ENCODE measurements at regions not wholly inside any gene's neighbourhood (a gene's known extent, or its start where the extent isn't known, plus 50 kb on each side); places are given as distances from the start of the nearest gene placed in this dataset.

DNA sequence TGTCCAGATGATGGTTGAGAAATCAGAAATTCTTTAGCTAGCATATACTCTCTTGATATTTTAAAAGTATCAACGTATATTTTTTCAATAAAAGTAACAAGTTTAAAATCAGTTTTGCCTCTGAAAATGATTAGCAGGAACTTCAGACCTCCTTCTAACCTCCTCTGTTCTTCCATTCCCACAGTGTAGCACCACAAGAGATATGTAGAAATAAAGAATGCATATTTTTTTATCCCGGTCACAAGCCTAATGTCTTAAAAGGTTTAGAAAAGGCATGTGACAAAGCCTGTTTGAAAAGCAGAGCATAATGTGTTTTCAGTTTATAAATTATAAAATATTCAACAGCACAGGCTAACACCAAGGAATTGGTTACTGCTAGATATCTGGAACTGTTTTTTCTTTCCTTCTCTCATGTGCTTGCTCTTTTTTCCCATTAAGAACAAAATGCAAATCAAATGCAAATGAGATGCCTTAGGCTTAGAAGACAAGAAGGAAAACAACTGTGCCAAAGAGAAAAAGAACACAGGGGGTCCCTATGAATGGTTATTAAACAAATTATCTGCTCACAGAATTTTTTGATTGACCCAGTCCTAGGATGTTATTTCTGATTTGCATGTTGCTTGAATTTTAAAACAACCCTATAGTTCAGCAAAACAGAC lies 351.7 kb upstream of the FAM241A start:
- Histone ChIP-seq H3K9me3 (replicated peaks in 1 of 3) (no peaks in the 10 kb centered on the region), H3K27ac (no peak overlapping the region), H3K36me3 (replicated peaks in 1 of 2) (no peaks in the 10 kb centered on the region), H3K27me3 (no peaks in the 10 kb centered on the region), H3K4me3 (no peak overlapping the region), H3K4me1 (replicated peaks in 1 of 2) (no peaks in the 10 kb centered on the region)
- TF ChIP-seq, protein P1, sequence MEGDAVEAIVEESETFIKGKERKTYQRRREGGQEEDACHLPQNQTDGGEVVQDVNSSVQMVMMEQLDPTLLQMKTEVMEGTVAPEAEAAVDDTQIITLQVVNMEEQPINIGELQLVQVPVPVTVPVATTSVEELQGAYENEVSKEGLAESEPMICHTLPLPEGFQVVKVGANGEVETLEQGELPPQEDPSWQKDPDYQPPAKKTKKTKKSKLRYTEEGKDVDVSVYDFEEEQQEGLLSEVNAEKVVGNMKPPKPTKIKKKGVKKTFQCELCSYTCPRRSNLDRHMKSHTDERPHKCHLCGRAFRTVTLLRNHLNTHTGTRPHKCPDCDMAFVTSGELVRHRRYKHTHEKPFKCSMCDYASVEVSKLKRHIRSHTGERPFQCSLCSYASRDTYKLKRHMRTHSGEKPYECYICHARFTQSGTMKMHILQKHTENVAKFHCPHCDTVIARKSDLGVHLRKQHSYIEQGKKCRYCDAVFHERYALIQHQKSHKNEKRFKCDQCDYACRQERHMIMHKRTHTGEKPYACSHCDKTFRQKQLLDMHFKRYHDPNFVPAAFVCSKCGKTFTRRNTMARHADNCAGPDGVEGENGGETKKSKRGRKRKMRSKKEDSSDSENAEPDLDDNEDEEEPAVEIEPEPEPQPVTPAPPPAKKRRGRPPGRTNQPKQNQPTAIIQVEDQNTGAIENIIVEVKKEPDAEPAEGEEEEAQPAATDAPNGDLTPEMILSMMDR (IDR thresholded peaks at IDR 0.05): no peak
- TF ChIP-seq POLR2A (IDR thresholded peaks at IDR 0.05): no peak
- DNase-seq: no peak
- intact Hi-C loops (cut with DNase I): no loop called here
- 67 to 75% (median 69%) methylated on average over 2 of the region's 2 CpGs for WGBS, 4 donors

DNA sequence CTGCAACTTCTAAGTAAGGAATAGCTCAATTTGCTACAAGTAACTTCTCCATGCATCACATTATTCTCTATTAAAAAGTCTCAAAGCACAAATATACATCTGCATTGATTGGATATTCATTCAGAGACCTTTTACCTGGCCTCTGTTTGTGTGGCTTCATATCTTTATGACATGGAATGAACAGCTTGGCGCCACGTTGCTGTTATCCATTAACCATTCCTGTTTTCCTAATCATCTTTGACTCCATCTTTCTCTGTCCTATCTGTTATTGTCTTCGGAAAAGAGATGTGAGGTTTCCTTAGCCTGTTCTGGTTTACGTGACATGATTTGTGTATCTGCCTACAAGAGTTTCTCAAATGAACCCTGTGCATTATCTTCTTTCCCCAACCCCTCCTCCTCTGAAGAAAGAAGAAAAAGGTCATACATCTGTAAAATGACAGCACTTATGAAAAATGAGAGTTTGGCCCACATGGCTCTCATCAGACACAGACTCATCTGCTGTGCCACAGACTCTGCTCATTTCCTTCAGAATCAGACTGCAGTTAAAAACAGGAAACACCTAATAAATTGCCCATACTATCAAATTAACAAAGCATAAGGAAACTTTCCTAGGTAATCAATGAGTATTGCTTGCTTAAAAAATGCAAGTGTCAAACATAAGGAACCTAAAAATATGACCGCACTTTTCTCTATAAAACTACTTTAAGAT lies 347.6 kb upstream of the FAM241A start:
- no peaks in the 10 kb centered on the region for H3K27me3 ChIP-seq
- H3K36me3 ChIP-seq (replicated peaks in 1 of 2): no peaks in the 10 kb centered on the region
- H3K9me3 ChIP-seq (replicated peaks in 1 of 3): no peaks in the 10 kb centered on the region
- H3K27ac ChIP-seq: no peak overlapping the region
- intact Hi-C loops (cut with DNase I): no loop called here
- no peak for TF ChIP-seq POLR2A (IDR thresholded peaks at IDR 0.05)
- TF ChIP-seq, protein P1 (IDR thresholded peaks at IDR 0.05): no peak
- no peaks in the 10 kb centered on the region for H3K4me1 ChIP-seq (replicated peaks in 1 of 2)
- 58 to 71% (median 61%) methylated on average over 5 of the region's 5 CpGs for WGBS, 4 donors
- H3K4me3 ChIP-seq: no peak overlapping the region
- DNase-seq: no peak

DNA sequence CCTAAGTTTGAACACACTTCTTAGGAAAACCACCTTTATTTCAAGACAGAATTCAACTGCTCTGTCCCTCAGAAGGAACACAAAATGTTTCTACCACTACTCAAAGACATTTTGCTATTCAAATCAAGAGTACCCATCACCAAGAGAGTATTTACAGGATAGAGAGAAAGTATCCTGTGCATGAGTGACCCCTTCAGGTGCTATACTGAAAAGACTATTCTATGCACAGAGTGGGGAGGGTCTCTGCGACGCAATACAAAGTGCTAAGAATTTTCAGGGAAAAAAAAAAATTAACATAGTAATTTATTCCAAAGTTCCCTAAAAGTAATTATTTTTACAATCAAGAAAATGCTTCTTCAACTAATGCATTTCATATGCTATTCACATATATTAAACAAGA lies 346.4 kb upstream of the FAM241A start:
- Histone ChIP-seq H3K36me3 (replicated peaks in 1 of 2) (no peaks in the 10 kb centered on the region), H3K27me3 (no peaks in the 10 kb centered on the region), H3K4me3 (no peak overlapping the region), H3K9me3 (replicated peaks in 1 of 3) (no peaks in the 10 kb centered on the region), H3K4me1 (replicated peaks in 1 of 2) (no peaks in the 10 kb centered on the region), H3K27ac (no peak overlapping the region)
- intact Hi-C loops (cut with DNase I): no loop called here
- 54 to 74% (median 55%) methylated on average over 2 of the region's 2 CpGs for WGBS, 4 donors
- TF ChIP-seq POLR2A (IDR thresholded peaks at IDR 0.05): no peak
- TF ChIP-seq, protein P1 (IDR thresholded peaks at IDR 0.05): peak in 1 of 6 experiments; percentile 21
- no peak for DNase-seq

DNA sequence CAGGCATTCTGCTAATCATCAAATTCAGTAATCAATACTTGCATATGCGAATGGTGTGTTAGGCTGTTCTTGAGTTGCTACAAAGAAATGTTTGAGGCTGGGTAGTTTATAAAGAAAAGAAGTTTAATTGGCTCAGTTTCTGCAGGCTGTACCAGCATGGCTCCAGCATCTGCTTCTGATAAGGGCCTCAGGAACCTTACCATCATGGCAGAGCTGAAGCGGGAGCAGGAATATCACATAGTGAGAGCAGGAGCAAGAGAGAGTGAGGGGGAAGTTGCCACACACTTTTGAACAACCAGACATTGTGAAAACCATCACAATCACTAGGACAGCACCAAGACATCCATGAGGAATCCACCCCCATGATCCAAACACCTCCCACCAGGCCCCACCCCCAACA lies 344.7 kb upstream of the FAM241A start:
- WGBS, 4 donors: 92 to 96% (median 95%) methylated on average over 2 of the region's 2 CpGs
- Histone ChIP-seq H3K36me3 (replicated peaks in 1 of 2) (no peaks in the 10 kb centered on the region), H3K27ac (no peak overlapping the region), H3K4me3 (no peak overlapping the region), H3K4me1 (replicated peaks in 1 of 2) (no peaks in the 10 kb centered on the region), H3K9me3 (replicated peaks in 1 of 3) (no peaks in the 10 kb centered on the region), H3K27me3 (no peaks in the 10 kb centered on the region)
- no peak for DNase-seq
- intact Hi-C loops (cut with DNase I): no loop called here
- TF ChIP-seq POLR2A (IDR thresholded peaks at IDR 0.05): no peak
- TF ChIP-seq, protein P1 (IDR thresholded peaks at IDR 0.05): no peak
